HK-2 (cell line): ENCODE measurements at regions not wholly inside any gene's neighbourhood (a gene's known extent, or its start where the extent isn't known, plus 50 kb on each side); places are given as distances from the start of the nearest gene placed in this dataset.
"Not testable (repeated sequence)": the region's sequence is repeated elsewhere in the genome, so short reads cannot be mapped to it uniquely, and the experiment has no call there.

Experiments used
- DNase-seq: peaks from one replicate; pipeline ENCODE4 v3.0.0-alpha.2; 2018; ENCODE audit not compliant: unreplicated experiment

DNA sequence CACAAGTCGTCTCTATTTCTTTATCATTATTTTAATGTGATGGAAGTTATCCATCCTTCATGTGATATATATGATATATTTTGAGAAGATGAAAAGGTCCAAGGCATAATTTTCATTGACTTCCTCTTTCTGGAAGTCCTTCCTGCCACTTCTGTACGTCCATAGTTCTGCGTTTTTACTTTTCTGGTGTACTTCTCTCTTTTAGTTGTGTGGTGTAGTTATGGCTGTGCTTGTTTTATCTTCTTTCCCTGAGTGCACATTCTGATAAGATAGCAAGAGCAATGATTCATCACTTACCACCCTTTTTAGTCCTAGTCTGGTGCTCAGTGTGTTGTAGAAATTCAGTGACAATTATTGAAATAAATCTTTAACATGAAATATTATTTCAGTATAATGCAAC, 231.3 kb upstream of the FERD3L start:
- no peak for DNase-seq

DNA sequence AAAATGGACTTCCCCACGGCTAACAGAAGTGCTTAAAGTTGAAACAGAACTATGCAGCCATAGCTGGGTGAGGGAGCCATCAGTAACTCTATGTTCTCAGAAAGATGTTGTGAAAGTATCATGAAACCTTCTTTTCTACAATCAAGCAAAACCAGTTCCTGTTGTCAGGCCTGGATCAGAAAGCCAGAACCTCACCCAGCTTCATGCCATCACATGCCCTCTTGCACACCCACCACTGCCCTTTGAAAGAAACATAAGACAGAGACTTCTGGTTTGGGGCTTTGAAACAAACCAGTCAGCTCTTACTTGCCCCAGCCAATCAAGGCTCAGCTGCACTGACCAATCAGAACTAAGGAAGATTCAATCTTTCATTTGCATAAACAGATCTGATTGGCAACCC, 230.8 kb upstream of the FERD3L start:
- DNase-seq = no peak

DNA sequence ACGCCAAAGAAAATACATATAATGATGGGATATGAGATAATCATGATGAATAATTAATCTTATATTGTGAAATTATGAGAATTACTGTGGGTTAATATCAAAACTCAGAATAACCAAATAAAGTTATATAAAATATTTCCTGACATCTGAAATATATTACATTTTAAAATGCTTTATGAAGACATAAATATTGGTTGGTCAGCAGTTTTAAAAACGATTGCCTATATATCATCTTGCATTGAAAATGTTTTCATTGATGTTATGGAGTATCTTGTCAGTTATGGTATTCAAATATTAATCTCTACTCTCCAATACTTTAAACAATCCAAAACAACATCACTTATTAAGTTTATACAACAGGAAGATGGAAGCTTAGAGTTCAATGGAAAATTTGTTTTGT, 228.1 kb upstream of the FERD3L start:
- no peak for DNase-seq

DNA sequence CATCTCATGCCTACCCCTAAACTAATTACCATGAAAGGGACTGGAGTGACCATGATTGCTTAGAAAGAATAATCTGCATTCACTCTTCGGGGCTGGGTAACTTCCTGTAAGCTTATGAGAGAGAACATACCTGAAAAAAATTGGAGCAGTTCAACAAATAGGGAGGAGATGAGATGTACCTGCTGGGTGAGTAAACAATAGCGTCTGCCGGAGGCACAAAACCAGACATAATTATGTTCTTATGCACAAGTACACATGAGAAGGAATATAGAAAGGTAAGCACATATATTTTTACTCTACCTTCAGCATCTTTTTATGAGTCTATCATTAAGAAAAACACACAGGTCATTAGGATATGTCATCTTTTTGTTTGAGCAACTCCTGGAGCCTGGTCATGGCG, 224.6 kb upstream of the FERD3L start:
- DNase-seq = no peak

DNA sequence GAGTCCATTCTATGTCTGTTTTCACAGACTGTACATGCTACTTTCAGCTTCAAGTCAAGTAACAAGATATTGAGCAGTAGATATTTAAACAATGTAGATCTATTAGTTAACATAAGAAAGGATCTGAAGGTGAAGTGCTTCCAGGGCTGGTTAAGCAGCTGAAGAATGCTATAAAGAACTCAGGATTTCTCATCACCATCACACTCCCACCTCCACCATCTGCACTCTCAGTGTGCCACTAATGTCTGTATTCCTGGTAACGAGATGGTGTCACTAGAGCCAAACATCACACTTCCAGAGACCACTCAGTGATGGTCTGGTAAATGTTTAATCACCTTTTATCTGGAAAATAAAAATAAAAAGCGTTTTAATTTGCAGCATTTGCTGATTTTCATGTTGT, 224.0 kb upstream of the FERD3L start:
- DNase-seq = no peak

DNA sequence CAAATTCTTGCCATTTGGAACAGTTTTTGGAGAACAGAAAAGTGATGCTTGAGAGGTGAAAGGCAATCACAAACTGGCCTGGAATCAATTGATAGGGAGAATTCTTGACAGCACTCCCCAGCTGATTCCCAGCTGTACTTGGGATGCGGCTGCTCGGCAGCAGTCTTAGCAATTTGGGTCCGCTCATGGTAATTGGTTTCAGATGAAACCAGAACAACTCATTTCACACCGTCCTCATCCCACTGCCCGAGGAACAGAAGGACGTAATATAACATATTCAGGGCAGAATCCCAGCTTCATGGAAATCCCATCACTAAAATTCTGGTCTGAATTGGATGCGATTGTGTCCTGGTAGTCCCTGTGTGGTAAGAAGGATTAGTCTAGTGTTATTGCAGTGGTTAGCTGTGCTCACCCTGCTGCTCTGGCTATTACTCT, 223.3 kb upstream of the FERD3L start:
- no peak for DNase-seq

DNA sequence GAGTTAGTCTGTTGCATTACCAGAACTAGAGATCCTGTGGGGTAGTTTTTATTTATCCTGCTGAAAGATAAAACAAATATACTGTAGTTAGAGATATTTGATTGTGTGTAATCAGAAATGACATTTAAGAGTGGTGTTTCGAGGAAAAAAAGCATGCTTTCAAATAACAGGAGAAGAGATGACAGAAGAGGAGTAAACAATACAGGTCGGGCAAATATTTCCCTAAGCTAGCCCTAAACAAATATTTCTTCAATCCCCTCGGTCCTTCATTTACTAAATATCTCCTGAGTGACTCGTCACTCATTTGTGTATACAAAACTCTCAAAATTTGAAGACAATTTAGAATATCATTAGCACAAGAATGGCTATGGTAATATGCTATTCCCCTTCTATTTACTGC, 219.7 kb upstream of the FERD3L start:
- no peak for DNase-seq

DNA sequence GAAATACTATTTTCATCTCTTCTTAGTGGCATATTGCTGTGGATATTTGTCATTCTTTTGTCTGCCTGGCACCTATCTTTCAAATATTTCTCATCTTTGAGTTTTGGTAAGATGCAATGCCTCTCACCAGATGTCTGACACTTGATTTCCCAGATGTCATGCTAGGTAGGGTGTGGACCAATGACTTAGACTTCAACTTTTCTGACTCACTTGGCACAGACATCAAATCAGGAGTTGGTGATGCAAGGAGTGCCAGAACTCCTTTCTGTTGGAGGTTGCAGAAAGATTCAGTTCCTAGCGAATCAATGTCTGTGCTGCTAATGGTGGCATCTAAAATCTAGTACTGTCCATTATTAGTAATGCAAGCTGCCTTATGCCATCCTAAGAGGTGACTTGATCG, 216.9 kb upstream of the FERD3L start:
- no peak for DNase-seq

DNA sequence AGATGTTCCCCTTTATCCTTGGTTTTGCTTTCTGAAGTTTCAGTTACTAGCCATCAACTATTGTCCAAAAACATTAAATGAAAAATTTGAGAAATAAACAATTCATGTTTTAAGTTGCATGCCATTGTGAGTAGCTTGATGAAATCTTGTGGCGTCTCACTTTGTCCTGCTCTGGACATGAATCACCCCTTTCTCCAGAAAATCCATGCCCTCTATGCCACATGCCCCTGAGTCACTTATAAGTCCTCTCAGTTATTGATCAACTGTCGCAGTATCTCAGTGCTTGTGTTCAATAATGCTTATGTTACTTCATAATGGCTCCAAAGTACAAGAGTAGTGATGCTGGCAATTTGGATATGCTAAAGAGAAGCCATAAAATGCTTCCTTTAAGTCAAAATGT, 208.0 kb upstream of the FERD3L start:
- DNase-seq = no peak

DNA sequence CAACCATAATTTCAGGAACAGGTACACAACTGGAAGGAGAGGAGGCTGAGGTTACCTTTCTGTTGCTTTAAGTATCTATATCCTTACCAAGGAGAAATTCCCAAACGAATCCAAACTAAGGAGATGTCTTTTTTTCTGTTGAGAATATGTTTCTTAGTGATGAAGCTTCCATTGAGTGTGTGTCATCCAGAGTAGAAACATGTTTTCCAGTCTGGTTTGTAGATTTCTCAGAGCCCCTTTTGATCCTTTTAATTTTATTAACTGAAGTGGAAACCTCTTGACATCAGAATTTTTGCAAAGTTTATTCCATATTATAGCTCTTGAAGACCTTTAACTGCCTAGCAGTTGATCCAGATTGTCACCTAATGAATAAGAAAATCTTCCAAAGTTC, 207.1 kb upstream of the FERD3L start:
- no peak for DNase-seq

DNA sequence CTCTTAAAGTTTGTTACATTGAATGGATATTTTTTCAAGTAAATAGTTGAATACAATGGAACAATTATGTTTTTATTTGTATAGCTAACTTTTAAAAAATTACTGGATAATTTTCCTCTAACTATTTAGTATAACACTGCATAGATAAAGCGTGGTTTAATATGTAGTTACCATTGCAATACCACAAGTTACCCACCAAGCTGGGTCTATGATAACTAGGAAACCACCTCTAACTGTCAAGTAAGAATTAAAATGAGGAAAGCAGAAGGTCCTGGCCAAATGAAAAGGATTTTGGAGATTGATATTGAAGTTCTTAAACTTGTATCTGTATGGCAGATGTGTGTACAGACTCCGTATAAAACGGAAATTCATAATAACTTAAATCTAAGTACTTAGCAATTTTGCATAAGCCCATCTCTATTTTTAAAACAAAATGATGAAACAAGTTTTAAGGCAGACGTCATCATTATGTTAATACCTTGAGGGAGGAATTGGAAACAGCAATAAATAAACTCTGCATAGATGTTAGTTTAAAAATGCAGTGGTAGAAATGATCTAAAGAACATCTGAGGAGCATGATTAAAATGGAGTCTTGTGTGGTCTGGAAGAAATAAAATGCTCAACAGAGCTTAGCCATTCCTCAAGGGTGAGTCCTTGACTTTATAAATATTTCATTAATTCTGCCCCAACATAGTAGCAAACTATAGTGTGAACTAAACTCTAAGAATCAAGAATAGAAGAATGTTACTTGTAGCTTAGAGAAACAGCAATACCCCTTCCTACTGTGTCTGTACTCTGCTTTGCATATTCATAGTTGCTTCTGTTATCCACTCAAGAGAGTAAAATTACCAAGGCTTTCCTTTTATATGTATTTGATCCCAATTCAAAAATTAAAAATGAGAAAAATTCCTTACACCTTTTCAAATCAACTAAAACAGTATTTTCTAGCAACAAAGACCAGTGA, 206.4 kb upstream of the FERD3L start:
- no peak for DNase-seq

DNA sequence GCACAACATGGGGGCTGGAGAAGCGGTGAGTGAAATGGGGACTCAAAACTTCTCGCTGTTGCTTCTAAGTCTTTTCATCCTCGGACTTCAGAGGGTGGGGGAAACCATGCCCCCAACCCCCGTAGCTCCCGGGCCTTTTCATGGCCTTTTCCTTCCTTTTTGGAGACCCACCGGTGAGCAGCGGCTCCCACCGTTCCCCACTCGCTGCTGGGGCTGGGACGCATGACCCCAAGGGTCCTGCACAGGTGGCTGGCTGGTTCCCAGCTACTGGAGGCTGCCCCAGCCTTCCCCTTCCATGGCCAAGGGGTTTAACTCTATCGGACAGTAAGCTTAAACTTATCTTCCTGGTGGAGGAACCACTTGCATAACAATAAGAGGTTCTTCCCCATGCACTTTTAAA, 194.3 kb upstream of the FERD3L start:
- DNase-seq = no peak

DNA sequence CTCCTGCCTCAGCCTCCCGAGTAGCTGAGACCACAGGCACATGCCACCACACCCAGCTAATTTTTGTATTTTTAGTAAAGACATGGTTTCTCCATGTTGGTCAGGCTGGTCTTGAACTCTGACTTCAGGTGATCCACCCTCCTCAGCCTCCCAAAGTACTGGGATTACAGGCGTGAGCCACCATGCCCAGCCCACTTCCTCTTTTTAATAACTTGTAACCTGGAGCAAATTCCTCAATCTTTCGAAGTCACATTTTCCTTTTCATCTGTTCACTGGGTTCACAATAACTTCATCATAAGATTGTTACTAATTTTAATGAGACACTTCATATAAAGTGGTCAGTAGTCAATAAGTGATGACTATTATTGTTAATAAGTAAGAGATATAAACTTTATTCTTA, 193.3 kb upstream of the FERD3L start:
- DNase-seq = not testable (repeated sequence)

DNA sequence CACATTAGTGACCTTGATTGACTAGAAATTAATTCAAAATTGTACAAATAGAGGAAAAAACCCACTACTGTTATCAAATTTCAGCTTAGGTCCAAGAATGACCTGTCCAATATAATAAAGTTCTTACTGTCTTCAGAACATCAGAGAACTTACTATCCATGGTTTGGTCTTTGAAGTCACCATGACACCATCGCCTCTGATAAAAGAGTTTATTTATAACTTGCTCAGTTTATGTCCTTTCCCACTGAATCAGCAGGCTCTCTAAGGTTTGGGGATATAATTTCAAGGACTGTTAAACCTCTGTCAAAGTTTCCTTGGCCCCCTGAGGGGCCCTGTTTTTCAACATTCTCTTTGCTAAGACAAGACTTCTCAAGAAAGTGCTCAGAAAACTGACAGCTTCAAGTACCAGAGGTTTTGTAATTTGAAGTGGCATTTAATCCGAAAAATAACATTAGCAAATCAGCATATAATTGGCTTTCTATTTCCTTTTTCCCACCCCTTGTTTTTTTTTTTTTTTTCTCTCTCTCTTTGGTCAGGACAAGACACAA, 191.7 kb upstream of the FERD3L start:
- DNase-seq = no peak

DNA sequence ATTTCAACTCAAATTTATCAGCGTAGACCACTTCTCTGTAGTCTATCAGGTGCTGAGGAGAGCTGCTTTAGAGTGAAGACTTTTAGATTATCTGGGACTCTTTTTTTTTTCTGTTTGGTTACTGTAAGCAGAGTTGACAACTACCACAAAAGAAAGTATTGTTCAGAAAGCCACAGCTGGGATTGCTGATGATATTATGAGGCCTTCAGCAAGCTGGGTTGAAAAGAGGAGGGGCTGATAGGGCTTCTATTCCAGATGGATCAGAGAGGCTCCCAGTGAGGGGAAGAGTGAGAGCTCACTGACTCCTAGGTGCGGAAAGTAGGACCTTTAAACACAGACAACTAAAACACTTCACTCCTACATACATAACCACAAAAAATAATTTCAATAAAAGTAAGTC, 188.5 kb upstream of the FERD3L start:
- DNase-seq = no peak

DNA sequence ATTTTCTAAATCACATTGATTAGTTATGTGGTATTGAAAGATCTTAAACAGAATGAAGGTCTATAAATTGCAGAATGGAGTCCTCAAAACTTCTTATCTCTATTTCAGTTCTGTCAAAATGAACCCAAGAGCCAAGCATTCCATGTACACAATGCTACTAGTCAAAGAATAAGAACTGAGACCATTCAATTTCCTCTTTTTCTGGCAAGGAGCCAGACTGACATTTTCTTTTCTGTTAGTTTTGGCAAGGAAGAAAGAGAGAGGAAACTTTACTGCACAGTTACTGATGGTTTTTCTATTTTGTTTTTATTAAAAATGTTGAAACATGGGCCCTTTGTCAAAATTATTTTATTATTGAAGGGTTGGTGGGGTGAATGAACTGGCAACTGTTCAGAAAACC, 181.8 kb upstream of the FERD3L start:
- no peak for DNase-seq

DNA sequence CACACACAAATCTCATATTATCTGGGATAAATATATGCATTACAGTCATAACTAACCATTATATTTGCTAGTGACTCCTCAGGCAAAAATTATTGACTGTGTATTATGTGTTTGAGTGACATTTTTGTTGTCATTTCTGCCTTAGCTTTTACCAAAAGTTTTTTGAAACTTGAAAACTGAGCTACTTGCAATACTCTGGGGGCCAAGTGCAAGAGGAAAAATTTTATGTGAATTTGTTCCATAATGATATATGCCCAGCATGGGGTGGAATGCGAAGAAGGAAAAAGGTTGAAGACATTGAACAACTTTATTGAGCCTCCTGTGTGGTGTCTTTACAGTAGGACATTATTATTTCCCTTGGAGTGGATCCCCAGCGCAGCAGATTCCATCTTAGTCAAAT, 176.8 kb upstream of the FERD3L start:
- DNase-seq = no peak

DNA sequence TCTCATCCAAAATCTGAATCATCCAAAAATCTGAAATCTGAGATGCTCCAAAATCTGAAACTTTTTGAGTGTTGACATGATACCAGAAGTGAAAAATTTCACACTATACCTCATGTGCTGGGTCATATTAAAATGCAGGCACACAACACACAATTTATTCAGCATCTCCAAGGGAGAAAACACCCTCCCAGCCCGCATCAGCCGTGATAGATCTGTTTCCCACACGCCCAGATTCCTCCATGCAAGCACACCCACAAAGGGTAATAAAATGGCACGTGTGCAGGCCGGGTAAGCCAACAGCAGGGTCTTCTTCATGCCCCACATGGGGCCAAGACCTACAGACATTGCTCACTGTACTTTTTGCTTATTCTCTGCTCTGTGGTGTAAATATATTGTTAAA, 173.1 kb upstream of the FERD3L start:
- no peak for DNase-seq

DNA sequence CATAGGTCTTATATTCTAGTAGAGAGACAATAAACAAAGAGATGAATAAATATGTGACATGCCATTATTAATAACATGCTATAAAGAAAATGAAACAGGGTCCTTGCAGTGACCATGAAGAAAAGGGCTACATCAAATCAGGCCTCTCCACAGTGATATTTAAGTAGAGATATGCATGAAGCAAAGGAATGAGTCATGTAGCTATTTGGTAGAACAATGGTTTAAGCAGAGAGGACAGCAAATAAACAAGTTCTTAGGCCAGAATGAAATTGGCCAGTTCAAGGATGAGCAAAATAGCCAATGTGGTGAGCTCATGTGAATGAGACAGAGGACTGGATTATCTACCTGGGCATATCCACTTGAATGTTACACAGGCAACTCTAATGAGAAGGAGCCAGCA, 172.2 kb upstream of the FERD3L start:
- no peak for DNase-seq

DNA sequence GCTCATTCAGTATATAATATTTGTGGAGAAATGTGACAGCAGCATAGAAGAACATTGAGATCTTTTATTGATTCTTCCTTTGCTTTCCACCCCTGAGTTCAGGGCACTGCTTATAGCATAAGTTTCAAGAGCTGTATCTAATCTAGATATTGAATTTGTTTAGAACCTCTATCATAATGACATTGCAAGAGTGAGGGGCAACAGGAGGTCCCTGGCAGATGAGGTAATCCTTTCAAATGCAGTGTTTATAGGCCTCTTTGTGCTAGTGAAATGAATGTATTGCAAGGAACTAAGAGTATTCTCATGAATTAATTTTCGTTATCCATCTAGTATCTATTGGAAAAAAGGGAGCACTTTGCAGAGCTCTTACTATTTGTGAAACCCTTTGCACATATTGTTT, 167.2 kb upstream of the FERD3L start:
- no peak for DNase-seq

DNA sequence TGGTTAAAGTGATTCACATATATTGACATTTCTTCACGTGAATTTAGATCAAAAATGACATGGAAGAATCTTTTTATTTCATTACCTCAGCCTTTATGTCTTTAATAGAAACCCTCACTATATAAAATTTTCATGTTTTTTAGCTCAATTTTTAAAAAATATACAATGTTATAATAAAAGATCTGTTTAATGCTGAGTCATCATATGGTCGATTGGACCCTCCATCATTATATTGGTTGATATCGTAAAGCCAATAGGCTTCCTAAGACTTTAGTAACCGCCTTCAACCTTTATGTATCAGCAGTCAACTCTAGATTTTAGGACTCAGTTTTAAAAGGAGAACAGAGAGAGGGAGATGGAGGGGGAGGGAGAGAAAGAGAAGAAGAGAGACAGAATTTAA, 162.3 kb upstream of the FERD3L start:
- DNase-seq = no peak

DNA sequence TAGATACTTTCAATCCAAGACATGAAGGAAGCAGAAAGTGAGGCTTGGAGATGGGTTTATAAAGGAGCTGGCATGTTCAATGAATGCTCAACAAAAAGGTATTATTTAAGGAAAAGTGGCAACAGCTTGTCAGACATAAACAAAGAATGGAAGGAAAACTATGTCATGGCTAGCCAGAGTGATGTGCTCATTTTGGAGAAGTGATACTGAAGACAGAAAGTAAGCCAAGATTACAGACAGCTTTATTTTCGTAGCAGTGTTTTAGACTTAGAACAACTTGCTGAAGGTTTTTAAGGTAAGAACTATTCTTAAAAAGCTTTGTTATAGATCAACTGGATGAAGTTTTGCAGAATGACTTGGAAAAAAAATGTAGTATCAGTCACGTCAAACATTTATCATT, 160.5 kb upstream of the FERD3L start:
- DNase-seq = no peak

DNA sequence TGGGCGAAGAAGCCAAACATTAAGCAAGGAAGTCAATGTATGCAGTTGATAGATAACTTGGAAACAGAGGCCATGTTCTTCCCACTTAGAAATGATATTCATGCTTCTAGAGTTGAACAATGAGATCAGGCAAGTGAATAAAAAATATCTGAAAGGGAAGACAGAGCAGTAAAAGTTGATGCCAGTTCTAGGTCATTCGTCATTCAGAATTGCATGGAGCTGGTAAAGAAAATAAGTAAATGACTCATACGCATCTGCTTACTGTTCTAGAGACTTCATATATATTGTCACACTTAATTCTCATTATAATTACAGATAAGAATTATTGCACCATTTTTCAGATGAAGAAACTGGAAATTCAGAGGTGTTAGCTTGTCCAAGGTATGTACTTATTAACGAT, 158.9 kb upstream of the FERD3L start:
- no peak for DNase-seq

DNA sequence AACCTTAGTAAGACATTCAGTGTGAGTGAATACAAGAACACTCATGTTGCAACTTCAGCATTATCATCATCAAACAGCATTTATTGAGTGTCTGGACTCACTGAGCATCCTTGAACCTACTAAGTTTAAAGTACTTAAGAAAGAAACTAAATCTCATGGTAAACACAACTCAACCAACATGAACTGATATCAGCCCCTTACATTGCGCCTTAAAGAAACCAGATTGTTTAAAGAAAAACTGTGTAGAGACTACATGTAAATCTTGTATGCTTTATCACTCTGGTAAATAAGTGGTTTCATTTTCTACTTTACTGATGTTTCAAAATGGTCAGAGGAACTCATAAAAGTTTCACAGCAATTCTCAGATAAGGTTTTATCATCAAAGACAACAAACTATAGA, 157.5 kb upstream of the FERD3L start:
- DNase-seq = no peak
